ENCODE measurements at regions not wholly inside any gene's neighbourhood (a gene's known extent, or its start where the extent isn't known, plus 50 kb on each side); places are given as distances from the start of the nearest gene placed in this dataset.

GRCh38 chr2:20513946-20514345, 67.1 kb downstream of the RHOB start:
- H3K36me3 Mint-ChIP-seq (ENCODE audit: low read depth), result no peaks in the 10 kb centered on the region
- peaks cover 53% of the 10 kb centered on the region for H3K4me1 Mint-ChIP-seq
- no peak for TF ChIP-seq CTCF (IDR thresholded peaks at IDR 0.05)
- no peak overlapping the region for H3K4me3 Mint-ChIP-seq
- H3K27ac Mint-ChIP-seq, result no peak overlapping the region
- DNase-seq, result no peak
- H3K9me3 Mint-ChIP-seq, result peaks cover 11% of the 10 kb centered on the region
- H3K27me3 Mint-ChIP-seq (ENCODE audit: low read depth, poor library complexity), result peaks cover 11% of the 10 kb centered on the region

- DNase-seq, result no peak
- TF ChIP-seq CTCF (IDR thresholded peaks at IDR 0.05), result no peak
Measured at GRCh38 chr2:20514596-20515269, 67.9 kb downstream of the RHOB start.

GRCh38 chr2:20515290-20516220, 68.7 kb downstream of the RHOB start:
- H3K27me3 Mint-ChIP-seq (ENCODE audit: low read depth, poor library complexity), result peaks cover 6% of the 10 kb centered on the region
- no peak for DNase-seq
- H3K36me3 Mint-ChIP-seq (ENCODE audit: low read depth), result no peaks in the 10 kb centered on the region
- peaks cover 11% of the 10 kb centered on the region for H3K9me3 Mint-ChIP-seq
- peaks cover 37% of the 10 kb centered on the region for H3K4me1 Mint-ChIP-seq
- peak overlapping the region; percentile 35 for H3K27ac Mint-ChIP-seq
- TF ChIP-seq CTCF (IDR thresholded peaks at IDR 0.05), result no peak
- no peak overlapping the region for H3K4me3 Mint-ChIP-seq

More at GRCh38 chr2:20514596-20515269, 67.9 kb downstream of the RHOB start:
- Mint-ChIP-seq H3K36me3 (ENCODE audit: low read depth) (no peaks in the 10 kb centered on the region), H3K4me1 (peaks cover 45% of the 10 kb centered on the region), H3K9me3 (peaks cover 11% of the 10 kb centered on the region), H3K27me3 (ENCODE audit: low read depth, poor library complexity) (peaks cover 9% of the 10 kb centered on the region), H3K27ac (peak overlapping the region; percentile 35), H3K4me3 (no peak overlapping the region)

GRCh38 chr2:20516291-20516645, 69.4 kb downstream of the RHOB start:
- no peak overlapping the region for H3K4me3 Mint-ChIP-seq
- peaks cover 11% of the 10 kb centered on the region for H3K9me3 Mint-ChIP-seq
- H3K27me3 Mint-ChIP-seq (ENCODE audit: low read depth, poor library complexity), result peaks cover 6% of the 10 kb centered on the region
- no peaks in the 10 kb centered on the region for H3K36me3 Mint-ChIP-seq (ENCODE audit: low read depth)
- no peak for TF ChIP-seq CTCF (IDR thresholded peaks at IDR 0.05)
- no peak for DNase-seq
- H3K4me1 Mint-ChIP-seq, result peaks cover 33% of the 10 kb centered on the region
- no peak overlapping the region for H3K27ac Mint-ChIP-seq

- Mint-ChIP-seq H3K36me3 (ENCODE audit: low read depth) (no peaks in the 10 kb centered on the region), H3K4me1 (peaks cover 33% of the 10 kb centered on the region), H3K27ac (no peak overlapping the region), H3K4me3 (no peak overlapping the region), H3K27me3 (ENCODE audit: low read depth, poor library complexity) (peaks cover 6% of the 10 kb centered on the region), H3K9me3 (peaks cover 11% of the 10 kb centered on the region)
- no peak for DNase-seq
- no peak for TF ChIP-seq CTCF (IDR thresholded peaks at IDR 0.05)
Measured at GRCh38 chr2:20516646-20517341, 69.9 kb downstream of the RHOB start.
